ENCODE measurements at regions not wholly inside any gene's neighbourhood (a gene's known extent, or its start where the extent isn't known, plus 50 kb on each side); places are given as distances from the start of the nearest gene placed in this dataset.

DNA sequence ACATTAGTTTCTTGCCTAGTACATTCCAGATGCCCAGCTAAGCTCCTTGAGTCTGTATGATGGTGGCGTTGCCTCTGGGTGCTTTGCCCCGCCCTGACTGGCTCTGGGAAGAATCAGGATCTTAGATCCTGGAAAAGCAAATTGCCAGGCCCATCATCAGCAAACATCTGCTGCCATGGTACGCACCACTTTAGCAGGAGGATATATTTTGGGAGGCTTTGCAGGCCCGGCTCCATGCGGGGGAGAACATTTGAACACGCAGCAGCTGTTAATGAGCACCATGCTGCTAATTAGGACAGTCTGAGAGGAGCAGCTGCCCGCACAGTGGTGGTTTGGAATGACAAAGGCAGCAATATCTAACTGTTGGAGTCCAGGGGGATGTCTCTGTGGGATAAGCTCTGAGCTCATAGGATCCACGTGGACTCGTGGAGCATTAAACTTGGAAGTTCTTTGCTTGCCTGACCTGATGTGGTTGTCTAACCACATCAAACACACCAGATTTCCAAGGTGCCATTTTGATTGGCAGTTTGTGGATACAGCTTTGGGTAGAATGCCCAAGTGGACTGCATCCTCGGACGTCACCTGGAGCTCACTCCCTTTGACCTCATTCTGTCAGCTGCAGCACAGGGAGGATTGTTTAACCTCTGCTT is 217.0 kb upstream of the ZBED5 start:
- POLR2A ChIA-PET (ENCODE audit: low non-redundant PET) = no interaction called here

DNA sequence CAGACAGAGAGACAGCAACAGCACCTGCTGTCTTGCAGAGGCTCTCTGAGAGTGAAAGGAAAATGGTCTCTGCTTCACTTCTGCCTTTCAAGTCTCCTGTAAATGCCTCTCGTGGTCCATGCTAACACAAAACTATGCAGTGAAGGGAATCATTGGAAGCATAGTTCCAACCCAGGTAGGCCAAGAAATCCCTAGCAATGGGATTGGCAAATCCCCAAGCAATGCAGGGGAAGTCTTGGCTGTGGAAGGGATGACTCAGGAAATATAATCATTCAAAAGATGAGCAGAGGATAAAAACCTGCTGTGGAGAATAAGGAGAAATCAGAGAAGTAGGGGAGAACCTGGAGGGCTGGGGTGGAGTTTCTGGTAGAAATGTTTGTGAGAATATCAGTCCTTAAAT is 216.1 kb upstream of the ZBED5 start:
- H3K4me1 ChIP-seq (ENCODE audit: insufficient read depth, low read length, poor library complexity, severe bottlenecking) = no peaks in the 10 kb centered on the region
- CTCF ChIA-PET = no interaction called here
- no peaks in the 10 kb centered on the region for H3K36me3 ChIP-seq (ENCODE audit: insufficient read depth, low read length, poor library complexity, severe bottlenecking)

More for the DNA sequence above, 217.0 kb upstream of the ZBED5 start:
- H3K27me3 ChIP-seq (replicated peaks; ENCODE audit: insufficient read depth, low read depth, low read length, poor library complexity) = no peaks in the 10 kb centered on the region
- H3K4me1 ChIP-seq (ENCODE audit: insufficient read depth, low read length, poor library complexity, severe bottlenecking) = no peaks in the 10 kb centered on the region
- no peak for TF ChIP-seq EZH2 (IDR thresholded peaks at IDR 0.05; ENCODE audit: borderline replicate concordance, low read depth, low read length, poor library complexity, severe bottlenecking)
- TF ChIP-seq, protein P1, sequence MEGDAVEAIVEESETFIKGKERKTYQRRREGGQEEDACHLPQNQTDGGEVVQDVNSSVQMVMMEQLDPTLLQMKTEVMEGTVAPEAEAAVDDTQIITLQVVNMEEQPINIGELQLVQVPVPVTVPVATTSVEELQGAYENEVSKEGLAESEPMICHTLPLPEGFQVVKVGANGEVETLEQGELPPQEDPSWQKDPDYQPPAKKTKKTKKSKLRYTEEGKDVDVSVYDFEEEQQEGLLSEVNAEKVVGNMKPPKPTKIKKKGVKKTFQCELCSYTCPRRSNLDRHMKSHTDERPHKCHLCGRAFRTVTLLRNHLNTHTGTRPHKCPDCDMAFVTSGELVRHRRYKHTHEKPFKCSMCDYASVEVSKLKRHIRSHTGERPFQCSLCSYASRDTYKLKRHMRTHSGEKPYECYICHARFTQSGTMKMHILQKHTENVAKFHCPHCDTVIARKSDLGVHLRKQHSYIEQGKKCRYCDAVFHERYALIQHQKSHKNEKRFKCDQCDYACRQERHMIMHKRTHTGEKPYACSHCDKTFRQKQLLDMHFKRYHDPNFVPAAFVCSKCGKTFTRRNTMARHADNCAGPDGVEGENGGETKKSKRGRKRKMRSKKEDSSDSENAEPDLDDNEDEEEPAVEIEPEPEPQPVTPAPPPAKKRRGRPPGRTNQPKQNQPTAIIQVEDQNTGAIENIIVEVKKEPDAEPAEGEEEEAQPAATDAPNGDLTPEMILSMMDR (conservative IDR thresholded peaks at IDR 0.05; ENCODE audit: low read depth, low read length) = no peak
- H3K4me3 ChIP-seq (ENCODE audit: low read depth, low read length, poor library complexity, severe bottlenecking) = no peak overlapping the region
- no peak overlapping the region for H3K27ac ChIP-seq (ENCODE audit: low read depth, low read length, poor library complexity, severe bottlenecking)
- no TSS peak for BruUV-seq (replicated peaks)
- DNase-seq (ENCODE audit: low spot score) = no peak
- CTCF ChIA-PET = no interaction called here
- no peaks in the 10 kb centered on the region for H3K36me3 ChIP-seq (ENCODE audit: insufficient read depth, low read length, poor library complexity, severe bottlenecking)
- intact Hi-C loops (cut with micrococcal nuclease; ENCODE audit: unreplicated experiment) = no loop called here
- no peaks in the 10 kb centered on the region for H3K9me3 ChIP-seq (ENCODE audit: low read depth, low read length, poor library complexity, severe bottlenecking)

DNA sequence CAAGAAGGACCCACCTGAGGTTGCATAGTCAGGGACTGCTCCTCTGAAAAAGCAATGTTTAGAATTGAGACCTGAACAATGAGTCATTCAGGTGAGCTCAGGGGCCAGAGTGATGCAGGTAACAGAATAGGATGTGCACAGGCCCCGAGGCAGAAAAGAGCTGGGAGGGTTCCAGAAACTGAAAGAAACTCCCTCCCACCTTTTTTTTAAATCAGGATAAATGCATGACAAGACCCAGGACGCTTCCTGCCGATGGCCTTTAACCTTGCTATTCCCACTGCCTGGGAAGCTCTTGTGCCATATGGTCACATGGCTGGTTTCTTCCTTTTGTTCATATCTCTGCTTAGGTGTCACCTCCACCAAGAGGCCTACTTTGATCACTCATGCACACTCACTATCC is 214.2 kb upstream of the ZBED5 start:
- H3K9me3 ChIP-seq (ENCODE audit: low read depth, low read length, poor library complexity, severe bottlenecking) = no peaks in the 10 kb centered on the region
- DNase-seq (ENCODE audit: low spot score) = no peak
- intact Hi-C loops (cut with micrococcal nuclease; ENCODE audit: unreplicated experiment) = no loop called here
- no TSS peak for BruUV-seq (replicated peaks)
- H3K36me3 ChIP-seq (ENCODE audit: insufficient read depth, low read length, poor library complexity, severe bottlenecking) = no peaks in the 10 kb centered on the region
- TF ChIP-seq, protein P1 (conservative IDR thresholded peaks at IDR 0.05; ENCODE audit: low read depth, low read length) = no peak
- TF ChIP-seq EZH2 (IDR thresholded peaks at IDR 0.05; ENCODE audit: borderline replicate concordance, low read depth, low read length, poor library complexity, severe bottlenecking) = no peak
- no peak overlapping the region for H3K27ac ChIP-seq (ENCODE audit: low read depth, low read length, poor library complexity, severe bottlenecking)
- CTCF ChIA-PET = no interaction called here
- POLR2A ChIA-PET (ENCODE audit: low non-redundant PET) = no interaction called here
- no peaks in the 10 kb centered on the region for H3K27me3 ChIP-seq (replicated peaks; ENCODE audit: insufficient read depth, low read depth, low read length, poor library complexity)
- H3K4me1 ChIP-seq (ENCODE audit: insufficient read depth, low read length, poor library complexity, severe bottlenecking) = no peaks in the 10 kb centered on the region
- H3K4me3 ChIP-seq (ENCODE audit: low read depth, low read length, poor library complexity, severe bottlenecking) = no peak overlapping the region

More for the DNA sequence above, 216.1 kb upstream of the ZBED5 start:
- DNase-seq (ENCODE audit: low spot score) = no peak
- Histone ChIP-seq H3K9me3 (ENCODE audit: low read depth, low read length, poor library complexity, severe bottlenecking) (no peaks in the 10 kb centered on the region), H3K27ac (ENCODE audit: low read depth, low read length, poor library complexity, severe bottlenecking) (no peak overlapping the region), H3K27me3 (replicated peaks; ENCODE audit: insufficient read depth, low read depth, low read length, poor library complexity) (no peaks in the 10 kb centered on the region), H3K4me3 (ENCODE audit: low read depth, low read length, poor library complexity, severe bottlenecking) (no peak overlapping the region)
- POLR2A ChIA-PET (ENCODE audit: low non-redundant PET) = no interaction called here
- TF ChIP-seq, protein P1 (conservative IDR thresholded peaks at IDR 0.05; ENCODE audit: low read depth, low read length) = no peak
- no peak for TF ChIP-seq EZH2 (IDR thresholded peaks at IDR 0.05; ENCODE audit: borderline replicate concordance, low read depth, low read length, poor library complexity, severe bottlenecking)
- intact Hi-C loops (cut with micrococcal nuclease; ENCODE audit: unreplicated experiment) = no loop called here
- no TSS peak for BruUV-seq (replicated peaks)

All from A673 (cell line).